Neural cell (in vitro differentiated cells): ENCODE measurements at regions not wholly inside any gene's neighbourhood (a gene's known extent, or its start where the extent isn't known, plus 50 kb on each side); places are given as distances from the start of the nearest gene placed in this dataset.

Experiments
- H2AFZ ChIP-seq: fragments of 200-600, 300-800 bp; sonication (generic), shearing (Covaris generic); 2 replicates; pipeline ENCODE4 v1.6.0; 2014; ENCODE audit warnings: low read depth, mild to moderate bottlenecking, antibody characterized with exemption, low read length, moderate library complexity
- H3F3A ChIP-seq: fragments of 200-600 bp; shearing (Covaris generic); 2 replicates; pipeline ENCODE4 v1.6.1; 2016; ENCODE audit warnings: mild to moderate bottlenecking, moderate library complexity, mixed read lengths, antibody characterized with exemption, low read length; ENCODE audit not compliant: insufficient read depth, poor library complexity, severe bottlenecking
- H3K27ac ChIP-seq: fragments of 200-600, 300-800 bp; sonication (generic), shearing (Covaris generic); 2 replicates; pipeline ENCODE4 v1.5.1; 2014; ENCODE audit warnings: mild to moderate bottlenecking, low read length, moderate library complexity
- H3K27me3 ChIP-seq: fragments of 300-800, 200-600 bp; sonication (generic), shearing (Covaris generic); 2 replicates; pipeline ENCODE4 v1.6.0; 2014; ENCODE audit warnings: mild to moderate bottlenecking, low read depth, low read length, moderate library complexity; ENCODE audit not compliant: insufficient read depth
- H3K36me3 ChIP-seq: fragments of 300-800, 200-600 bp; sonication (generic), shearing (Covaris generic); 2 replicates; pipeline ENCODE4 v1.5.1; 2014; ENCODE audit warnings: mild to moderate bottlenecking, antibody characterized with exemption, low read length, moderate library complexity; ENCODE audit not compliant: insufficient read depth
- H3K4me2 ChIP-seq: fragments of 300-800, 200-600 bp; sonication (generic), shearing (Covaris generic); 2 replicates; pipeline ENCODE4 v1.6.0; 2014; ENCODE audit warnings: mild to moderate bottlenecking, low read length
- H3K4me3 ChIP-seq: fragments of 300-800, 200-600 bp; sonication (generic), shearing (Covaris generic); 2 replicates; pipeline ENCODE4 v1.5.1; 2014; ENCODE audit warnings: mild to moderate bottlenecking, low read length, moderate library complexity
- H3K79me2 ChIP-seq: fragments of 200-600 bp; shearing (Covaris generic); replicated peaks from 2 replicates; pipeline ENCODE4 v1.6.0; 2014; ENCODE audit warnings: mild to moderate bottlenecking, low read length, moderate library complexity; ENCODE audit not compliant: insufficient read depth
- H3K9ac ChIP-seq: fragments of 300-800, 200-600 bp; sonication (generic), shearing (Covaris generic); 2 replicates; pipeline ENCODE4 v1.6.1; 2016; ENCODE audit warnings: mild to moderate bottlenecking, low read length, mixed read lengths
- H3K9me2 ChIP-seq: fragments of 200-600 bp; shearing (Covaris generic); 2 replicates; pipeline ENCODE4 v1.6.1; 2016; ENCODE audit warnings: mild to moderate bottlenecking, low read length, mixed read lengths; ENCODE audit not compliant: insufficient read depth
- H3K9me3 ChIP-seq: fragments of 200-600, 300-800 bp; sonication (generic), shearing (Covaris generic); 2 replicates; pipeline ENCODE4 v1.6.1; 2016; ENCODE audit warnings: mild to moderate bottlenecking, mixed run types, low read length, moderate library complexity, mixed read lengths
- H4K20me1 ChIP-seq: fragments of 200-600 bp; shearing (Covaris generic); 2 replicates; pipeline ENCODE4 v1.6.1; 2016; ENCODE audit warnings: mild to moderate bottlenecking, mixed run types; ENCODE audit not compliant: insufficient read depth
- CTCF ChIP-seq: fragments of 450-650 bp; IDR thresholded peaks from 2 replicates; pipeline ENCODE4 v1.5.1; 2014; ENCODE audit warnings: antibody characterized with exemption, mild to moderate bottlenecking, moderate library complexity; ENCODE audit not compliant: poor library complexity, severe bottlenecking
- EP300 ChIP-seq: fragments of 450-650 bp; conservative IDR thresholded peaks from 2 replicates; pipeline ENCODE4 v1.6.1; 2014; ENCODE audit warnings: antibody characterized with exemption, mild to moderate bottlenecking, moderate library complexity; ENCODE audit not compliant: poor library complexity, severe bottlenecking
- EZH2 ChIP-seq: fragments of 200-600, 300-800 bp; shearing (Covaris generic), sonication (generic); IDR thresholded peaks from 2 replicates; pipeline ENCODE4 v1.6.1; 2014; ENCODE audit warnings: antibody characterized with exemption, low read length, borderline replicate concordance, mild to moderate bottlenecking; ENCODE audit not compliant: insufficient read depth, poor library complexity, severe bottlenecking
- MXI1 ChIP-seq: fragments of 450-650 bp; conservative IDR thresholded peaks from 2 replicates; pipeline ENCODE4 v1.6.1; 2014; ENCODE audit warnings: antibody characterized with exemption, mild to moderate bottlenecking; ENCODE audit not compliant: poor library complexity, severe bottlenecking
- POLR2AphosphoS5 ChIP-seq: IDR thresholded peaks from 2 replicates; pipeline ENCODE4 v1.6.1; 2012
- RAD21 ChIP-seq: fragments of 450-650 bp; conservative IDR thresholded peaks from 2 replicates; pipeline ENCODE4 v1.6.1; 2014; ENCODE audit warnings: antibody characterized with exemption, mild to moderate bottlenecking, moderate library complexity
- REST ChIP-seq: IDR thresholded peaks from 2 replicates; pipeline ENCODE4 v1.6.1; 2012; ENCODE audit warnings: borderline replicate concordance
- SMC3 ChIP-seq: fragments of 450-650 bp; conservative IDR thresholded peaks from 2 replicates; pipeline ENCODE4 v1.6.1; 2014; ENCODE audit warnings: antibody characterized with exemption, mild to moderate bottlenecking, moderate library complexity; ENCODE audit not compliant: poor library complexity
- TAF1 ChIP-seq: IDR thresholded peaks from 2 replicates; pipeline ENCODE4 v1.6.1; 2012; ENCODE audit warnings: low read depth

GRCh38 chr10:88161070-88161469 is 297.6 kb downstream of the PTEN start:
- Histone ChIP-seq H3K27me3 (no peaks in the 10 kb centered on the region), H3K4me2 (no peak overlapping the region), H3F3A (no peaks in the 10 kb centered on the region), H3K9me3 (no peaks in the 10 kb centered on the region), H3K4me3 (no peak overlapping the region), H4K20me1 (no peaks in the 10 kb centered on the region), H3K79me2 (no peaks in the 10 kb centered on the region), H3K9me2 (no peaks in the 10 kb centered on the region), H2AFZ (no peak overlapping the region), H3K27ac (no peak overlapping the region), H3K9ac (no peak overlapping the region), H3K36me3 (no peaks in the 10 kb centered on the region)
- TF ChIP-seq EP300 (no peak), SMC3 (no peak), MXI1 (no peak), EZH2 (no peak), TAF1 (no peak), POLR2AphosphoS5 (no peak)

- H3K36me3 ChIP-seq, result no peaks in the 10 kb centered on the region
These were observed 298.3 kb downstream of the PTEN start for GRCh38 chr10:88161756-88162155.

GRCh38 chr10:88162852-88163251 is 299.4 kb downstream of the PTEN start:
- TF ChIP-seq SMC3 (no peak), TAF1 (no peak), EP300 (no peak), EZH2 (no peak), MXI1 (no peak), RAD21 (no peak), CTCF (no peak), POLR2AphosphoS5 (no peak), REST (no peak)
- Histone ChIP-seq H3K9me3 (no peaks in the 10 kb centered on the region), H3K27ac (no peak overlapping the region), H4K20me1 (no peaks in the 10 kb centered on the region), H3K4me2 (no peak overlapping the region), H3F3A (no peaks in the 10 kb centered on the region), H2AFZ (no peak overlapping the region), H3K27me3 (no peaks in the 10 kb centered on the region), H3K4me3 (no peak overlapping the region), H3K36me3 (no peaks in the 10 kb centered on the region), H3K9ac (no peak overlapping the region), H3K79me2 (no peaks in the 10 kb centered on the region), H3K9me2 (no peaks in the 10 kb centered on the region)

More at GRCh38 chr10:88161756-88162155, 298.3 kb downstream of the PTEN start:
- H3K9me2 ChIP-seq, result no peaks in the 10 kb centered on the region
- H2AFZ ChIP-seq, result no peak overlapping the region
- H3K27me3 ChIP-seq, result no peaks in the 10 kb centered on the region
- H3K27ac ChIP-seq, result no peak overlapping the region
- no peak for TF ChIP-seq RAD21
- no peak for TF ChIP-seq MXI1
- TF ChIP-seq EZH2, result no peak
- no peak for TF ChIP-seq EP300
- no peaks in the 10 kb centered on the region for H3K79me2 ChIP-seq
- no peak overlapping the region for H3K4me3 ChIP-seq
- no peaks in the 10 kb centered on the region for H3K9me3 ChIP-seq
- no peaks in the 10 kb centered on the region for H4K20me1 ChIP-seq
- H3F3A ChIP-seq, result no peaks in the 10 kb centered on the region
- no peak overlapping the region for H3K4me2 ChIP-seq
- H3K9ac ChIP-seq, result no peak overlapping the region
